Stimulated activated CD8-positive, alpha-beta memory T cell treated with anti-CD3 and anti-CD28 coated beads, Interleukin-4, amount 100 ng/mL, for 1 hour (primary cell): ENCODE measurements at regions not wholly inside any gene's neighbourhood (a gene's known extent, or its start where the extent isn't known, plus 50 kb on each side); places are given as distances from the start of the nearest gene placed in this dataset.

Source experiments
- DNase-seq, 2 donors: peaks; one replicate each; pipeline ENCODE4 v3.0.0-alpha.2; 2020; ENCODE audit warnings: low read depth in 2 of 2, low spot score in 1 of 2

DNA sequence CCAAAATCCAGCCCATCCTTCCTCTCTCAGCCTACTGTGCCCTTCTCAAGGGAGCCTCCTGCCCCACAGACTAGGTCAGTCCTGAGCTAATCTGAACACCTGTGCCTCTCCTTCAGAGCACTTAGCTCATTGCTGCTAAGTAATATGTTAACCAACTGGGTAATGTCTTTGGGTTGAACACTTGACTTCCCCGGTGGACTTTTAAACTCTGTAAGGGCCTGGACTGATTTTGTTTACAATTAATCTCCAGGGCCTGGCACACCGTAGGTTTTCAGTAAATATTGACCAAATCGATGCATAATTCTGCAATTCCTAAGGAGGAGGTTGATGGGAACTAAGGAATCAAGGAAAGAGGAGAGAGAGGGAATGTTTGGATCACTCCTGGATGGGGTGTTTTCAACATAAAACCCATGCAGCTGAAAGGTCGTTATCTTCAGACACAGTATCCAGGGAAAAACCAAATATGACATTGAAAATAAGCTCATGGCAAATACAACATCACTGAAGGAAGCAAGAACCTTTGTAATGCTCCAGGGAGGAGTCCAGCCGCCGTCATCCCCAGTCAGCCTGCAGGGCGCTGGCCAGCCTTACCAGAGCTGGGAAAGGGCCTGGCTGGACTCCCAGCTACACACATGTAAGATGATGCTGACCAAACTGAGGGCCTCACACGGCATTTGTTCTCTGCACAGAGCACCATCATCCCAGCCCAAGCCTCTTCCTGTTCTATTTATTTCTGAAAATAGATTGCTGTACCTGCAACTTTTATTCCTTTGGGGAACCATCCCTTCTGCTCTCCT lies 166.3 kb downstream of the C5orf15 start:
- no peak for DNase-seq

DNA sequence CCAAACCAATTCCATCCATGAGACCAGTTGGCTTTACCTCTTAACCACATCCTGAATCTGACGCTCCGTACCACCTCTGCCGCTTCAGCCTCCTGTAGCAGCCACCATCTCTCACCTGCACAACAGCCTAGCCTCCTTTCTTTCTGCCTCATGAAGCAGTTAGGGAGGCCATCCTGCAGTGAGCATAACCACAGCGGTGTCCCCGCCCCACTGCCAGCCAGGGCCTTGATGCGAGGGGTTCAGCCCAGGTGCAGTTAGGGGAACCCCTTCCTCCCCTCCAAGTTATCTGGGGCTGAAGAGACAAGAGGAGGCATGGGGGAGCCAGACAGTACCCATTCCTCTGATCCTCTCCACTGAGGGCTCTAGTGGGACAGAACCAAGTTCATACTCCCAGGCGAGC lies 167.0 kb downstream of the C5orf15 start:
- DNase-seq: no peak

- no peak for DNase-seq
Observed at GRCh38 chr5:133799571-133800237, 168.7 kb downstream of the C5orf15 start.

DNA sequence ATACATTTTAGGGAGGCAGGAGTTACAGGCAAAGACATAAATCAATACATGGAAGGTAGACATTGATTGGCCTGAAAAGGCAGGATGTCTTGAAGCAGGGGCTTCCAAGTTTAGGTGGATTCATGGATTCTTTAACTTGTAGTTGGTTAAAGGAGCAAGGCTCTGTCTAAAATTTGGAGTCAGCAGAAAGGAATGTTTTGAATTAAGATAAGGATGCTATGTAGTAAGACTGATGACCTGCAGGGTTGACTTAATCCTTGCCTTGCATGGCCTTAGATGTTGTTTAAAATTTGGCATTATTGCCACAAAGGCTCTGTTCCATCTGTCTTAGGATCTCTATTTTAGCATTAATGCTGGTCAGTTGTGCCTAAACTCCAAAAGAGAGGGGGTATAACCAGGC lies 171.3 kb downstream of the C5orf15 start:
- DNase-seq: no peak

DNA sequence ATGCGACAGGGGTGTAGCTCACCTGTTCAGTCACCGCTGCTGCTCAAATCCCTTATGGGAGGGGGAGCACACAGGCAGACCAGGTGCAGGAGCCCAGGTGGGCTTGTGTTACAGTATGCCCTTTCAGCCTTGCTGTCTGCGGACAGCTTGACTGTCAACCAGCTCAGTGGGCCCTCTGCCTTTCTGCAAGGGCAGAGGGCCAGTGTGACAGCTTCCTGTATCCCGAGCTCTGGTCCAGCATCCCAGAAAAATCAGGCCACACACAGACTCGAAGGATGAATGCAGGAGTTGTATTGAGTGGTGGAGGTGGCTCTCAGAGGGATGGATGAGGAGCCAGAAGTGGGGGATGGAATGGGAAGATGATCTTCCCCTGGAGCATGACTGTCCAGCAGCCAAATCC lies 172.2 kb downstream of the C5orf15 start:
- no peak for DNase-seq

- no peak for DNase-seq
Observed at GRCh38 chr5:133794771-133795415, 173.5 kb downstream of the C5orf15 start.

DNA sequence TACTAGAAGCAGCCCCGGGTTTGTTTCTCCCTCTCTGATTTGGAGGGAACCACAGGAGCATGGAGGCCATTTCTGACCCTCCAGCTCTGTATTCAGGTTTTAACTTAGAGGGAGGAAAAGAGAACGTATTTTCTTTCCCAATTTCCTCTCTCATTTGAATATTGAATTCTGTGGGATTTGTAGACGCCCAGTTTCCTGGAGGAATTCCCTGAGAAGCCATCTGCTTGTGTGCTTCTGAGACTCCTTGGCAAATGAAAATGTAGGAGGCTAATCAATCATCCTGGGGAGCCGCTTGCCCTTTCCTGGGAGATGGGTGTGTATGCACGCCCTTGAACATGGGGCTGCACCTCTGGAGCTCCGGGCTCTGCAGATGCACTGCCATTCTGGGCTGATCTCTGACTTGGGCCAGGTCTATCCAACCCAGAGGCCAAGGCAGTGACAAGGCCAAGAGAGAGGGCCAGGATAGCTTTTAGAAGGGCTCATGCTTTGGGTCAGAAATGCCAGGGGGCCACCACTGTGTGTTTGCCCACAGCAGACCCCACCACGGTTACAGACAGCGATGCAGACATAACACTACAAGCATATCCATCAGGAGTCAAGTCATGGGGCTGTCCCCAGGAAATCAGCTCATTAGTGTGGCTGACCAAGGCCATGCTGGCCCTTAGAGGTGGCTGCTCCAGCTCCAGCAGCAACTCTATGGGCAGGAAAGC lies 174.5 kb downstream of the C5orf15 start:
- DNase-seq: no peak

DNA sequence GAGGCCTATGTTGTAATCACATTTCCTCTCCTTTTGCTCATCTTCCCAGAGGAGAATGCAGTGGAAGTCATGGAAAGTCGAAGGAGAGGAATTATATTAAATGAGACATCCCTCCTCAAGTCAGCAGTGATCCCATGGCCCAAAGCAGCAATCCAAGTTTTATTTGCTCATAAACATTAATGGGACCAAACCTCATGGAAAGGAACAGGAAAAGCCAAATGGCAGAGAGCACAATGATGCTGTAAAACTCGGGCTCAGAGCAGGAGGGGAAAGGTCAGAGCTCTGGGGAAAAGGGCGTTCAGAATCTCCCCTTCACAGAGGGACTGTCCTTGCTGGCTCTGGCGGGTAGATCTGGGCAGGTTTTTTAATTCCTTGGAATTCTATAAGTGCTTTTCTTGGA lies 175.8 kb downstream of the C5orf15 start:
- DNase-seq: no peak

DNA sequence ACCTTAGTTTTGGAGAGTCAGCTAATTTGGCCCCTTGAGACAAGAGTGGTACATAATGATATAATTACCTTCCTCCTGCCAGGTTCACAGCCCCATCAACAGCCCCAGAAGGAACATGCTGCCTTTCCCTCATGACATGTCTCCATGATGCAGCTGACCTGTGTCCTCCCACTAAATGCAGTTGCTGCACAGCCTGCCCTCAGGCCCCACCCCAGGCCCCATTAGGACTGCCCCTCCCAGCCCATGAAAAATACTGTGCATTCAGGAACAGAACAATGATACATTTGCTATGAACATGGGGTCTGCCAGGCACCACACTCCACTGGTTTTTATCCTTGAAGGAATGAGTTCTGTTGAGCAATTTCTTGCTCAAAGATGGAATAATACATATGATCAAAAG lies 176.4 kb downstream of the C5orf15 start:
- DNase-seq: no peak

- no peak for DNase-seq
Observed at GRCh38 chr5:133790898-133791297, 177.5 kb downstream of the C5orf15 start.

GRCh38 chr5:133789428-133789827 lies 177.1 kb upstream of the FSTL4 start:
- no peak for DNase-seq

DNA sequence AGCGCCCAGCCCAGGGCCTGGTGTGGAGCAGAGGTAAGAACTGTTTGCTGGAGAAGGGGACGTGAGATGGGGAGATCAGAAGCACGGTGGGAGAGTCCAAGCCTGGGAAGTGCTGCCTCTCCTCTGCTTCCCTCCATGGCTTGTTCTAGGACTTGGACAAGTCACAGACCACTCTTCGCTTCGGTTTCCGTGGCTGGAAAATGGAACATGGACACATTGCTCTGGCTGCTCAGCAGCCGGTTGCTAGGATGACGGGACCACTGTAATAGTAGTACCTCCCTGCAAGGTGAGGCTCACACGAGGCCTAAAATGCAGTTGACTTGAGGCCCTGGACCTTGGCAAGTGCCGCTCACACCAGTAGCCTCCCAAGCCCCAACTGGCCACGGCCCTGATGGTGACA lies 175.8 kb upstream of the FSTL4 start:
- no peak for DNase-seq

DNA sequence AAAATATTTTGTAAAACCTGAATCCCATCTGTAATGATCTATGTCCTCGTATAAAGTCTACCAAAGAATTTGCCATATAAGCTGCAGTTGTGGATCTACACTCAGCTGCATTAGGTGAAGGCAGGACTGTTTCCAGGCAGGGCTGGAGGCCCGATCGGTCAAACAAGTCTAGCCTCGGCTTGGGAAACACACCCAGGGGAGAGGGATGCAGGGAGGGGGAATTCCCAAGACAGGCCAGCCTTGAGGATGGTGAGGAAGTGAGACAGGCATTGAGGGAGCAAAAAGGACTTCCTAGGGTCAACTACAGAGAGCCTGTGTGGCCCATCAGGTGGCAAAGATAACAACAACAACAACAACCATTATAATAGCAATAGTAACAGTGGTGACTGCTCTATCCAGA lies 174.1 kb upstream of the FSTL4 start:
- DNase-seq: no peak

DNA sequence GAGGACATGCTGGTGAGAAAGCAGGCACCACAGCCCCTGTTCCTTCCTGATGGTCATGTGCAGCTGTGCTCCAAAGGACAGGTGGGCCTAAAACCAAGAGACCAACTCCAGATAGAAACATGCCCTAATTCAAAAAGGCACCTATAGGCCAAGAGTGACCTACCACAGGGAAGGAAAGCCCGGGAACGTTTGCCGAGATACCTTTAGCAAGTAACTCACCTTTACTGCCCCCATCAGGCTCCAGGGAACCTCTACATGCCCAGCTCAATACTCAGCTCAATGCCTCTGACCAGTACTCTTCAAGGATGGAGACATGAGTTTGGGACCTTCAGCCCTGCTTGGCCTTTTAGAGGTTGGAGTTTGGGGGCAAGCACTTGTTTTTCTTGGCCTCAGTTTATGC lies 172.8 kb upstream of the FSTL4 start:
- DNase-seq: no peak

DNA sequence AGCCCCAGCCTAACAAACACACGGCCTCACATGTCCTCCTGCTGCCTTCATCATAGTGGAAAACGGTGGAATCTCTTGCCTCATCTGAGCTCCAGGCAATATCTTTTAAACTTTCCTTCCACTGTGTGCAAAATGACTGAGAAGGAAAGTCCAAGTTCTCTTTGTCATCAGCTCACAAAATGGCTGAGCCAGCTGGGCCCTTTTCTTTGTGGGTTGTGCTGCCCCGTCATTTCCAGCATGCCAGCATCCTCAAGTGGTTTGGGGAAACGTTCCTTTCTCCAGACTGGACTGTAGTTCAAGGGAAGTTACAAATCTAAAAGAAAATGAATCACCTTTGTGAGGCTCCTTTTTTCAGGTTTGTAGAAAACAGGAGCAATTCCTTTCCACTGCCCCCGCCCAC lies 171.1 kb upstream of the FSTL4 start:
- no peak for DNase-seq

DNA sequence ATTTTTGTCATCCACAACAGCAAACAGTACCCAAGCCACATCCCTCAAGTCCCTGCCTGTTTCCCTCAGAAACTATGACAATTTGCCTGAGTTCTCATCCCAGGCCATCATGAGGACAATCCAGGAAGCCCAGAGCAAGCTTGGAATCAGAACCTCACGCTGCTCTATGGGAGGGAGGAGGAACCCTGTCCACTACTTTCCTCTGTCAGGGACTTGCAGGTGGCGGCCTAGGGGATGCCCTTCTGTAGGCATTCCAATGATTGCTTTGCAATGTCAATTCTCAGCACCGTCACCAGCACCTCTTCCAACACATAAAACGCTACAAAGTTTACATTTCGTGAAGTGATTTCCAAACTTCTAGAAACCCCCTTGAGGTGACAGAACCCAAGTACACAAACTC lies 170.4 kb upstream of the FSTL4 start:
- DNase-seq: no peak

GRCh38 chr5:133781436-133782225 lies 169.3 kb upstream of the FSTL4 start:
- DNase-seq: no peak

- no peak for DNase-seq
Observed at GRCh38 chr5:133780619-133781280, 168.4 kb upstream of the FSTL4 start.

GRCh38 chr5:133779828-133780475 lies 167.6 kb upstream of the FSTL4 start:
- no peak for DNase-seq

GRCh38 chr5:133778636-133779035 lies 166.3 kb upstream of the FSTL4 start:
- DNase-seq: no peak
